ENCODE measurements at regions not wholly inside any gene's neighbourhood (a gene's known extent, or its start where the extent isn't known, plus 50 kb on each side); places are given as distances from the start of the nearest gene placed in this dataset.

- TF ChIP-seq POLR2A (IDR thresholded peaks at IDR 0.05) (no peak), EP300 (IDR thresholded peaks at IDR 0.05) (no peak)
- TF ChIP-seq, protein P1, sequence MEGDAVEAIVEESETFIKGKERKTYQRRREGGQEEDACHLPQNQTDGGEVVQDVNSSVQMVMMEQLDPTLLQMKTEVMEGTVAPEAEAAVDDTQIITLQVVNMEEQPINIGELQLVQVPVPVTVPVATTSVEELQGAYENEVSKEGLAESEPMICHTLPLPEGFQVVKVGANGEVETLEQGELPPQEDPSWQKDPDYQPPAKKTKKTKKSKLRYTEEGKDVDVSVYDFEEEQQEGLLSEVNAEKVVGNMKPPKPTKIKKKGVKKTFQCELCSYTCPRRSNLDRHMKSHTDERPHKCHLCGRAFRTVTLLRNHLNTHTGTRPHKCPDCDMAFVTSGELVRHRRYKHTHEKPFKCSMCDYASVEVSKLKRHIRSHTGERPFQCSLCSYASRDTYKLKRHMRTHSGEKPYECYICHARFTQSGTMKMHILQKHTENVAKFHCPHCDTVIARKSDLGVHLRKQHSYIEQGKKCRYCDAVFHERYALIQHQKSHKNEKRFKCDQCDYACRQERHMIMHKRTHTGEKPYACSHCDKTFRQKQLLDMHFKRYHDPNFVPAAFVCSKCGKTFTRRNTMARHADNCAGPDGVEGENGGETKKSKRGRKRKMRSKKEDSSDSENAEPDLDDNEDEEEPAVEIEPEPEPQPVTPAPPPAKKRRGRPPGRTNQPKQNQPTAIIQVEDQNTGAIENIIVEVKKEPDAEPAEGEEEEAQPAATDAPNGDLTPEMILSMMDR (IDR thresholded peaks at IDR 0.05) = no peak
These were observed 109.2 kb downstream of the AIPL1 start for GRCh38 chr17:6325741-6326140.
